ENCODE measurements at regions not wholly inside any gene's neighbourhood (a gene's known extent, or its start where the extent isn't known, plus 50 kb on each side); places are given as distances from the start of the nearest gene placed in this dataset.

- FAIRE-seq (no peak), DNase-seq (ENCODE audit: low read depth, low spot score) (no peak)
- Histone ChIP-seq H3K79me2 (ENCODE audit: control insufficient read depth, insufficient read depth, low read length) (no peaks in the 10 kb centered on the region), H4K20me1 (replicated peaks; ENCODE audit: control insufficient read depth, extremely low read depth, insufficient read depth, low read length) (no peaks in the 10 kb centered on the region), H3K9me1 (replicated peaks; ENCODE audit: control insufficient read depth, extremely low read depth, insufficient read depth, low read length) (no peaks in the 10 kb centered on the region), H3K4me3 (replicated peaks in 1 of 3; ENCODE audit: insufficient read depth in 1 of 3, low read depth in 1 of 3, low read length in 3 of 3) (no peak overlapping the region), H3K27me3 (ENCODE audit: control insufficient read depth in 2 of 2, insufficient read depth in 2 of 2, low read length in 2 of 2) (no peaks in the 10 kb centered on the region), H3K9ac (replicated peaks; ENCODE audit: extremely low read depth, insufficient read depth, low read length) (no peak overlapping the region), H3K27ac (ENCODE audit: insufficient read depth, low read depth, low read length) (no peak overlapping the region), H2AFZ (ENCODE audit: low read depth, low read length) (no peak overlapping the region), H3K36me3 (ENCODE audit: control insufficient read depth in 2 of 2, extremely low read depth in 1 of 2, insufficient read depth in 2 of 2, low read length in 2 of 2) (no peaks in the 10 kb centered on the region), H3K4me1 (ENCODE audit: control insufficient read depth, extremely low read depth, insufficient read depth, low read length) (no peaks in the 10 kb centered on the region), H3K4me2 (ENCODE audit: insufficient read depth, low read length) (no peak overlapping the region), H3K9me3 (replicated peaks; ENCODE audit: control insufficient read depth, insufficient read depth, low read length) (no peaks in the 10 kb centered on the region)
- ChIA-PET POLR2A (no interaction called here), CTCF (interaction anchor here (2.2 kb wide), 1 partner anchor 19 kb away, joined by 6 read pairs; no protein-coding TSS in a partner anchor)
- dilution Hi-C loops (cut with MboI; ENCODE audit: extremely low pct_ligation_motif_present, low sequenced_read_pairs), result no loop called here
- TF ChIP-seq MAX (IDR thresholded peaks at IDR 0.05; ENCODE audit: insufficient read depth, insufficient read length), result no peak
- TF ChIP-seq MYC (IDR thresholded peaks at IDR 0.05; ENCODE audit: low read depth, low read length), result no peak
- no peak for TF ChIP-seq EZH2 (IDR thresholded peaks at IDR 0.05; ENCODE audit: borderline replicate concordance, low read depth, low read length, severe bottlenecking)
- no peak for TF ChIP-seq GATA2 (IDR thresholded peaks at IDR 0.05; ENCODE audit: insufficient read depth, insufficient read length, low read depth, low read length)
- TF ChIP-seq CTCF (IDR thresholded peaks at IDR 0.05; ENCODE audit: extremely low read depth in 1 of 2, insufficient read depth in 1 of 2, low read depth in 1 of 2, low read length in 2 of 2), result no peak
- no peak for TF ChIP-seq FOS (IDR thresholded peaks at IDR 0.05; ENCODE audit: borderline replicate concordance, insufficient read depth, low read length)
- TF ChIP-seq POLR2A (IDR thresholded peaks at IDR 0.05; ENCODE audit: low read depth, low read length), result no peak
- no peak for TF ChIP-seq POLR2AphosphoS5 (IDR thresholded peaks at IDR 0.05; ENCODE audit: insufficient read depth, low read depth, low read length)
- TF ChIP-seq JUN (IDR thresholded peaks at IDR 0.05; ENCODE audit: borderline replicate concordance, insufficient read depth, insufficient read length, low read depth), result no peak
- no TSS peak for BruUV-seq (replicated peaks)
- intact Hi-C loops (cut with micrococcal nuclease), result no loop called here
Measured at GRCh38 chr14:99338313-99338712, 66.3 kb upstream of the BCL11B start.
